Heart left ventricle (tissue), 13 donors: ENCODE measurements at regions not wholly inside any gene's neighbourhood (a gene's known extent, or its start where the extent isn't known, plus 50 kb on each side); places are given as distances from the start of the nearest gene placed in this dataset.

Source experiments
- POLR2A ChIP-seq, 2 donors: fragments of 450-650 bp; IDR thresholded peaks; one replicate each; pipeline ENCODE4 v1.6.1; 2017; ENCODE audit warnings: antibody characterized with exemption in 2 of 2, mild to moderate bottlenecking in 2 of 2, moderate library complexity in 2 of 2
- TF ChIP-seq, protein P1 (sequence below), 12 donors: fragments of 200-600 bp; sonication (generic) in 4 of 12; IDR thresholded peaks; one replicate each; pipeline versions ENCODE4 v1.5.0 to v1.8.0; 2018 to 2022; ENCODE audit warnings: antibody characterized with exemption in 12 of 12, mild to moderate bottlenecking in 5 of 12
- donor health status: ischemic (EF 13 %, LVEDD 7.1; RV severe dilation, severe dysfunction).
- donor health status: DM: no; HTN: yes; CAD: no.
- donor health status: DM: no; HTN: no; CAD: no.
- donor health status: ischemic (EF 25% LVEDD 6.9; RV normal size, moderate dysfunction).
- donor health status: ischemic (EF 25% LVEDD 5.7; RV mildly dilated, moderate dysfunction).
- donor health status: ischemic (EF 35%, LVEDD 5.7; RV mildly dilated, moderate dysfunction).
- donor health status: nonischemic (EF 11% LVEDD 7.7; RV severe dilation, severe dysfunction).
- donor health status: DM: yes; HTN: yes; CAD: no.
- donor health status: PGD.
- donor health status: ischemic (EF 29% LVEDD 5.4; RV normal size, mild dysfunction).
- donor health status: nonischemic (EF 23%, LVEDD 6.1; RV moderate dilation, normal function).

DNA sequence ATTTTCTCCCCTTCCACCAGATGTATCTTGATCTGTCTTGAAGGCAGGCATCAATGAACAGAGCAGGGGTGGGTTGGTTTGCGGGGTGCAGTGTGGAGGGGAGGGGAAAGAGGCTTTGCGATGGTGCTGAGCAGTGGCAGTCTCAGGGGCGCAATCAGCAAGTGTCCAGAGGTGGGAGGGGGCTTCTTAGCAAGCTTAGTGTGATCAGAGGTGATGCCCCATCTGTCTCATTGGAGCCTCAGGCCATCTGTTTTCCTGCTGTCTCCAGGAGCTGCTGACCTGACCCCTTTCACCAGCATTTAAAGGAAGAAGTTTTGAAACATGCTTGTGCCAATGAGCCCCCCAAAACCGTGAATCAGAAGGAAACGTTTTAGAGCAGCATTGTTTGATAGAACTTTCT lies 187.7 kb upstream of the LHX5 start:
- TF ChIP-seq, protein P1, sequence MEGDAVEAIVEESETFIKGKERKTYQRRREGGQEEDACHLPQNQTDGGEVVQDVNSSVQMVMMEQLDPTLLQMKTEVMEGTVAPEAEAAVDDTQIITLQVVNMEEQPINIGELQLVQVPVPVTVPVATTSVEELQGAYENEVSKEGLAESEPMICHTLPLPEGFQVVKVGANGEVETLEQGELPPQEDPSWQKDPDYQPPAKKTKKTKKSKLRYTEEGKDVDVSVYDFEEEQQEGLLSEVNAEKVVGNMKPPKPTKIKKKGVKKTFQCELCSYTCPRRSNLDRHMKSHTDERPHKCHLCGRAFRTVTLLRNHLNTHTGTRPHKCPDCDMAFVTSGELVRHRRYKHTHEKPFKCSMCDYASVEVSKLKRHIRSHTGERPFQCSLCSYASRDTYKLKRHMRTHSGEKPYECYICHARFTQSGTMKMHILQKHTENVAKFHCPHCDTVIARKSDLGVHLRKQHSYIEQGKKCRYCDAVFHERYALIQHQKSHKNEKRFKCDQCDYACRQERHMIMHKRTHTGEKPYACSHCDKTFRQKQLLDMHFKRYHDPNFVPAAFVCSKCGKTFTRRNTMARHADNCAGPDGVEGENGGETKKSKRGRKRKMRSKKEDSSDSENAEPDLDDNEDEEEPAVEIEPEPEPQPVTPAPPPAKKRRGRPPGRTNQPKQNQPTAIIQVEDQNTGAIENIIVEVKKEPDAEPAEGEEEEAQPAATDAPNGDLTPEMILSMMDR (IDR thresholded peaks at IDR 0.05), result no peak
- TF ChIP-seq POLR2A (IDR thresholded peaks at IDR 0.05), result no peak
